HG02763 (cell line): ENCODE measurements at regions not wholly inside any gene's neighbourhood (a gene's known extent, or its start where the extent isn't known, plus 50 kb on each side); places are given as distances from the start of the nearest gene placed in this dataset.

Source experiments
- ATAC-seq: cut with Tn5 transposase; IDR thresholded peaks from one replicate; pipeline ENCODE4 v1.9.1; 2021; ENCODE audit warnings: mild to moderate bottlenecking, moderate library complexity; ENCODE audit not compliant: unreplicated experiment

- ATAC-seq: no peak
Observed at GRCh38 chr2:187274146-187274545, 173.9 kb downstream of the CALCRL start.

DNA sequence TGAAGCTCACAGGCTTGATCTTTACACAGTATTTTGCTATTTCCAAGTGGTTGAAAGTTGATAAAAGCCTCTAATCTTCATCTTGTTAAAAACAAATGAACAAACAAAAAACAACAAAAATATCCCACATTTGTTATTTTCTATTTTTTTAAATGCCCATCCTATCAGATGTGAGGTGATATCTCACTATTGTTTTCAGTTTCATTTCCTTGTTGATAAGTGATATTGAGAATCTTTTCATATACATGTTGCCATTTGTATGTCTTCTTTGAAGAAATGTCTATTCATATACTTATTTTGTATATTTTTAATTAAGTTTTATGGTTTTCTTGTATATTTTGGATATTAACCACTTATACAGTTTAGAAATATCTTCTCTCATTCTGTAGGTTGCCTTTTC is 175.8 kb downstream of the CALCRL start:
- no peak for ATAC-seq

DNA sequence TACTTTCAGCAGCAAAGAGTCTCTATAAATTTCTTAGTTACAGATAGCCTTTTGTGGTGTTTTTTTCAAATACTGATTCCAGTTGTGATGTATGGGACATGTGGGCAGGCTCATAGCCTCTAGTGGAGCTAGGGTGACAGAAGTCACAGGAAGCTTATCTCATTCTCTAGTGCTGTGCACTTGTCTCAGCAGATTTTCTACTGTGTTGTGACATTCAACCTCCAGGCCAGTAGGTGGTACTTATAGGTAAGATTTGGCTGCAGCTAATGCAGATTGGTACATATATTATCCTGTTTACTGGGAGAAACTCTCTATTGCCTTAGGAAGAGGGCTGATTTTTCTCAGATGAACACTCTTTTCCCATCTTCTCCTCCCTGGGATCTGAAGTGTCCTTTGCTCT is 176.2 kb downstream of the CALCRL start:
- no peak for ATAC-seq

- no peak for ATAC-seq
Observed at GRCh38 chr2:187266645-187267044, 181.4 kb downstream of the CALCRL start.

DNA sequence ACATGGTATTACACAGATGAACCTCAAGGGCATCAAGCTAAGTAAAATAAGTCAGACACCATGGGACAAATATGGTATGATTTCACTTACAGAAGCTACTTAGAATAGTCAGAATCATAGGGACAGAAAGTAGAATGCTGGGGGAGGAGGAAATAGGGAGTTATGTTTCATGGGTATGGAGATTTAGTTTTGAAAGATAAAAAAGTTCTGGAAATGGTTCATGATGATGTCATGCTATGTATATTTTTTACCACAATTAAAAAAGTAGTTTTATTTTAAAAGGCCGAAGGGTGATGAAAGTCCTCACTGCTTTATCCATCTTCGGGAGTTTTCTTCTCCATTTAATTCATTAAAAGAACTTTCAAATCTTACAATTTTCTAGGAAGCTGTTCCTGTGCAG is 181.9 kb downstream of the CALCRL start:
- ATAC-seq: no peak

GRCh38 chr2:187264612-187265011 is 183.4 kb downstream of the CALCRL start:
- ATAC-seq: no peak

- no peak for ATAC-seq
Observed at GRCh38 chr2:187263675-187264560, 184.1 kb downstream of the CALCRL start.

DNA sequence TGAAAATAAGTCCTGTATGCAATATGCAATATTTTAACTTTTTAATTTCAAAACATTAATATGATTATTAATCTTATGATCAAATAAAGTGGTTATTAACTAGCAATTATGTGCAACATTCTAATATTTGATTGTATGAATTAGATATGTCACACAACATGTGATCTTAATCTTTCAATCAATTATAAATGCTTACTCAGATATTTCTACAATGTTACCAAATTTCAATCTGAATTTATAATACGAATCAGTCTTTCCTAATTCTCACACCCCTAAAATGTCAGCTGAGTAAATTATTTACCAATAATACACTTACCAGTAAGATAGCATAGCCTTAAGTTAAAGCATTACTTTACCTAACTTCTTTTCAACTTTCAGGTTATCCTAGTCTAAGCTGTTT is 186.3 kb downstream of the CALCRL start:
- no peak for ATAC-seq

DNA sequence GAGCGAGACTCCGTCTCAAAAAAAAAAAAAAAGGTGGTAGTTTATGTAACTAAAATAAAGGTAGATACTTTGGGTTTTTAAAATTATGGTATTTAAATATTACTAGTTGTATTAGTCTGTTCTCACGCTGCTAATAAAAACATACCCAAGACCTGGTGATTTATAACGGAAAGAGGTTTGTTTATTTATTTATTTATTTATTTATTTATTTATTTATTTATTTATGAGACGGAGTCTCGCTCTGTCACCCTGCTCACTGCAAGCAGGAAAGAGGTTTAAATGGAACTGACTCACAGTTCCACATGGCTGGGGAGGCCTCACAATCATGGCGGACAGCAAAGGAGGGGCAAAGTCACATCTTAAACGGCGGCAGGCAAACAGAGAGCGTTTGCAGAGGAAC is 196.0 kb downstream of the CALCRL start:
- no peak for ATAC-seq

DNA sequence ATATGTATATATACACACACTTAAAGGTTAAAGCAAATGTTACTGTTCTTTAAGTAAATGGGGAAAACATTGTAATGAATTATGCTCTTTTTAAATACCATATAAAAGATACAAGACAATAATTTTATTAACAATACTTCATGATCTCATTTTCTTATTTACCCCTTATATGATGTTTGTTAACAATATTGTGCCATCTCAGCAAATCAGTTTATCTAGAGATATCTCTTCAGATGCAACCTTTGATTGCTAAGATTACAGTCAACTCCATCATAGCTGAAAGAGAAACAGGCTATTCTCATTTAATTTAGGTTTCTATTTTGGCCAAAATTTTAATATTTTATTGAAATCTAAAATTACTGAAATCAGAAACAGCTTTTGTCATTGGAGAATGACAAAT is 197.9 kb downstream of the CALCRL start:
- ATAC-seq: no peak

- ATAC-seq: no peak
Observed at GRCh38 chr2:187233811-187234210, 214.2 kb downstream of the CALCRL start.

GRCh38 chr2:187232749-187233148 is 215.3 kb downstream of the CALCRL start:
- no peak for ATAC-seq

DNA sequence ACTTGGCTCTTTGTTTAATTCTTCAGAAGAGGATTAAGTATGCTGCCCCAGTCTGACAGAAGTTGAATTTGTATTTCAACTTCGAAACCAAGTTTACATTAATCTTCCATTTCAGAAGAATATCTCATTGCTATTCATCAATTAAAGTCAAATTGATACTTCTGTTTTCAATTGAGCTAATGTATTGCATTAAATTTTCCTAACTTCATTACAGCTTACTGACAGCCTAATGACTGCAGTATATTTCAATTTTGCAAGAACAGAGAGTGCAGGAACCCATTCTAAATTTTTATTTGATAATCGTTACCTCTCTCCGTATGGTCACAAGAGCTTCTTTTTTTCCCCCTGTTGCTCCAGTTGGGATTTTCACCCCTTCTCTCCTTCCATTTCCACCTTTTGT is 218.0 kb downstream of the CALCRL start:
- ATAC-seq: no peak

DNA sequence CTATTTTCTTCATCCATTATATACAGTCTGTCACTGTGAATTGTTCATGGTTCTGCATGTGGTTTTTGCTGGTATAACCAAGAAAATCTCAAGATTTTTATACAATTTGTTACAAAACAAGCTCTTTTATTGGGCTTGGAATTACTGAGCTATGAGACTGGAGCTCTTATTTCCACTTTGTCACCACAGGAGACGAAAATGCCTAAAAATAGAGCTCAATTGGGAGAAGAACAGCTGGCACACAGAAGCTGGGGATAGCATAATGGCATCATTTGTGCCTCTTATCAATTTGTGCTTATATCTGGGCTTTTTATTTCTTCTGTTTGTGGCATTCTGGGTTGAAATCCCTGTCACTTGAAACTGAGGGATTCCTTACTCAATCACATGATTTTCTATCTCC is 219.1 kb downstream of the CALCRL start:
- ATAC-seq: no peak

DNA sequence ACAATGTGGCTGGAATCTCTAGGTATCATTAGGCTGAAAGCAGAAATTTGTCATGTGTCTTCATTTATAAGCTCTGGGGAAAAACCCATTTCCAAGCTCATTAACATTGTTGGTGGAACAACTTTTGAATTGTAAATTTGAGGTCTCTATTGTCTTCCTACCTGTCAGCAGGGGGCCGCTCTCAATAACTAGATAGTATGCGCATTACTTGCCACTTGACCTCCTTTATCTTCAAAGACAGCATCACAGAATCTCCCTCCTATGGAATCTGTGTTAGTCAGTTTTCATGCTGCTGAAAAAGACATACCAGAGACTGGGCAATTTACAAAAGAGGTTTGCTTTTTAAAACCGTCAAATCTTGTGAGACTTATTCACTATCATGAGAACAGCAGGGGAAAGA is 223.1 kb downstream of the CALCRL start:
- ATAC-seq: no peak

DNA sequence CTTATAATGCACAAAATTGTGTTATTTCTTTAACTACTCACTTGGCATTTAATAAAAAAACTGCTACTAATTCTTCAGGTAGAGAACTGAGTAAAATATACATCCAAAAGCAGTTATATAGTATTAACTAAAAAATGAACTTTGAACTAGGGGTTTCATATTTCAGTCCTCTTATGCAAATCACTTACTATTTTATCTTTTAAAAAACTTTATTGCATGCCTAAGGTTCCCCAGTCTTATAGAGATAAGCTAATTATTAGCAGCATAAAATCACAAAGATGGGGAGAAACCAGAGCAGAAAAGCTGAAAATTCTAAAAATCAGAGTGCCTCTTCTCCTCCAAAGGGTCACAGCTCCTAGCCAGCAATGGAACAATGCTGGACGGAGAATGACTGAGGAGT is 228.0 kb downstream of the CALCRL start:
- ATAC-seq: no peak

- ATAC-seq: no peak
Observed at GRCh38 chr2:187215532-187216240, 232.4 kb downstream of the CALCRL start.

GRCh38 chr2:187214306-187214705 is 233.7 kb downstream of the CALCRL start:
- no peak for ATAC-seq

DNA sequence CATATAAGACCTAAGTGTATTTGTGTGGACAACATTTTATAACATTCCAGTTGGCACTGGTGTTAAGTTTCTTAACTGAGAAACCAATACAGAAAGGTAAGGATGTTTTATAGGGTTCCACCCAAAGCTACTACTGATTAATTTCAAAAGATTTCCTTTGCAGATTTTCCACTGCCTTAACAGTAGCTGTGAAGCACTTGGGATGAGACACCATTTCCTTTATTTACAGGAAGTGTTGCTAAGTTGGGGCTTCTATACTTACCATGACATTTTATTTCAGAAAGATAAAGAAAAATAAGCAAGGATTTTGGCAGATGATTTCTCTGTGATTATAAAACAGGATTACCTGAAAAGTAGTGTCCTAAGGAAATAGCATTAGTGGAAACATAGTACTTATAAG is 234.3 kb downstream of the CALCRL start:
- no peak for ATAC-seq

- no peak for ATAC-seq
Observed at GRCh38 chr2:187210726-187211125, 237.3 kb downstream of the CALCRL start.

DNA sequence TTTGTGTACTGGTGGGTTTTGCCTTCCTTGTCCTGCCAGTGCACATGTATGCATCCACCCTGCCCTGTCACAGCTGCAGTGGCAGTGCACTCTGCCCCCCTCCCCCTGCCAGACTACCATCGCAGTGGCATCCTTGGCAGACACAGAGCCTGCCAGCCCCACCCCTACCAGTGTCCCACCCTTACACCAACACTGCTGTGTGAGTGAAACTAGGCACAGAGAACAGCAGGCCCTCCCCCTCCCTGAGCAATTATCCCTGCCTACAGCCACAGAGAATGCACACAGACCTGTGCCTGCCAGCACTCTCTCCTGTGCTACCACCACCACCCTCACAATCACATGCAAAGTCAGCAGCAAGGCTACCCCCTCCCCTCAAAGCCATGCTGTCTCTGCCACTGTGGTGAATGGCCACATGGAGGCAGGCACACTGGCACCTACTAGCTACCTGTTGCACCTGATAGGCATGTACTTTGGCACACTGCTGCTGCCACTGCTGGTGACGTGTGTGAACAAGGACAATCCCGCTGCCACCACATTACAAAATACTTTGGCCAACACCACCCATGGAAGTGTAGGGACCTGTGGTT is 239.8 kb downstream of the CALCRL start:
- no peak for ATAC-seq

- ATAC-seq: no peak
Observed at GRCh38 chr2:187207126-187207525, 240.9 kb downstream of the CALCRL start.
